NCI-H748 treated with DMSO at 0.1 percent for 48 hours (cell line): ENCODE measurements at regions not wholly inside any gene's neighbourhood (a gene's known extent, or its start where the extent isn't known, plus 50 kb on each side); places are given as distances from the start of the nearest gene placed in this dataset.

ENCODE experiments used
- DNase-seq: peaks from one replicate; lab custom pipeline; 2025; lab: John Stamatoyannopoulos, UW

DNA sequence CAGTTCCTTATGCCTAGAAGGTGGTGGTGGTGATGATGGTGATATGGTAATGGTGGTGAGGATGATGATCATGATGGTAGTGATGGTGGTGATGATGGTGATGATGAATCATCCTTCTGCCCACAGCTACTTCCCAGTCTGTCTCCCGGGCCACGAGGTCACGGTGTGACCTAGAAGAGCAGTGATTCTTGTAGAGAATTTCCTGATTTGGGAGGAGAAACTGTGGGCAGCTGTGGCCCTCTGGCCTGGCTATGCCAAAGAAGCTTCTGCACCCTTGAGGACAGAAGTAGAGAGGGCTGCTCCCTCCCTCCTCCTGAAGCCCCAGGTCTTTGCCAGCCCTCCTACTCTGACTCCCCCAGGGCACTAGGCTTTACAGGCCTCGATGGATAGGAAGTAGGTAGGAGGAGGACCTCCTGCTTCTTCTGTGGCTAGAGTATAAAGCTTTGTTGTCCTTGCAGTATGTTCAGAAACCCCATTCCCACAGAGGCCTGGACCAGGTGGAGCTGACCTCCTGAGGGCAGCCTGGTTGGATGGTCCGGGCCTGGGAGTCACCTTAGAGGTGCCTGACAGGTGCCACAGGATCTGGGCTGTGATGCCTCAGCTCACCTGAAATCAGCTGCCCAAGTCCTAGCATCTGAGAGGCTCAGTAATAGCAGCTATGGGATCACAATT is 57.9 kb upstream of the EPAS1 start:
- DNase-seq: no peak

DNA sequence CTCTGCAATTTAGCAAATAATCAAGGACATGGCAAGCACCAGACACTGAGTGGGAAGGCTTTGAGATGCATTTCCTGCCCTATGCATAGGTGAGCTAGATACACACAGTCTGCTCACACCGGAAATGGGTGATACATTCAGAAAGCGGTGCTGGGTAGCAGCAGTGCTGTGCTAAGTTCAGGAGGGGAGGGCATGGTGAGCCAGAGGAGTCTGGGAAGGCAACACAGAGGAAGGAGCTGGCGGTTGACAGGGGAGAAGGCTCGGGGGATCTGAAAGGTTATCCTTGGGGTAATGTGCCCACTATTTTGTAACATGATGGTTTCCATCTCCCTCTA is 57.4 kb upstream of the EPAS1 start:
- DNase-seq: no peak

DNA sequence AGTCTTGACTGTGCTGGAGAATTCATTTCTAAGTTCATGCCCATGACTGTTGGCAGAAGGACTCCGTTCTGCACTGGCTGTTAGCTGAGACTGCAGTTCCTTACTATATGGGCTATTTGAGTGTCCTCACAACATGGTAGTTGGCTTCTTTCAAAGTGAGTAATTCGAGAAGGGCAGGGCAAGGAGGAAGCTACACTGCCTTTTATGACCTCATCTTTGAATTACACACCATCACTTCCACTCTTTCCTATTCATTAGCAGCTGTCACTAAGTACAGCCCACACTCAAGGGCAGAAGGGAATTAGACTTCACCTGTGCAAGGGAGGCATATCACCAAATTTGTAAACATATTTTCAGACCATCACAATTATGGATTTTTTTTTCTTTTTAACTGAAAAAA is 55.9 kb upstream of the EPAS1 start:
- DNase-seq: peak; percentile 48

DNA sequence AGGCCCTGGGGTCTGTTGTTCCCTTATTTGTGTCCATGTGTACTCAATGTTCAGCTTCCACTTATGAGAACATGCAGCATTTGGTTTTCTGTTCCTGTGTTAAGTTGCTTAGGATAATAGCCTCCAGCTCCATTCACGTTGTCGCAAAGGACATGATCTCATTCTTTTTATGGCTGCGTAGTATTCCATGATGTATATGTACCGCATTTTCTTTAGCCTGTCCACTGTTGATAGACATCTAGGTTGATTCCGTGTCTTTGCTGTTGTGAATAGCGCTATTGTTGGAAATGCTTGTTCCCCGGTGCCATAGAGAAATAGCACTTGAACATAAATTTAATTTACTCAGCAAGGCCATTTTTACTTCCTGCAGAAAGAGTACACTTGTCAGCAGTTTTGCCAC is 51.3 kb upstream of the EPAS1 start:
- DNase-seq: no peak

DNA sequence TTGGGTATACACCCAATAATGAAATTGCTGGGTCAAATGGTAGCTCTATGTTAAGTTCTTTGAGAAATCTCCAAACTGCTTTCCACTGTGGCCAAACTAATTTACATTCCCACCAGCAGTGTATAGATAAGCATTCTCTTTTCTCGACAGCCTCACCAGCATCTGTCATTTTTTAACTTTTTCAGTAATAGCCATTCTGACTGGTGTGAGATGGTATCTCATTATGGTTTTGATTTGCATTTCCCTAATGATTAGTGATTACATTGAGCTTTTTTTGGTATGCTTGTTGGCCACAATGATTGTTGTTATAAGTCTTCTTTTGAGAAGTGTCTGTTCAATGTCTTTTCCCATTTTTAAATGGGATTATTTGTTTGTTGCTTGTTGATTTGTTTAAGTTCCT is 50.4 kb upstream of the EPAS1 start:
- no peak for DNase-seq
